Activated naive CD4-positive, alpha-beta T cell (primary cell): ENCODE measurements at regions not wholly inside any gene's neighbourhood (a gene's known extent, or its start where the extent isn't known, plus 50 kb on each side); places are given as distances from the start of the nearest gene placed in this dataset.
A peak's percentile ranks its signal among the peaks of the same experiment; 100 is the strongest.

Experiments
- DNase-seq, 4 experiments: peaks; one replicate each; lab custom pipeline; 2025; lab: John Stamatoyannopoulos, UW

DNA sequence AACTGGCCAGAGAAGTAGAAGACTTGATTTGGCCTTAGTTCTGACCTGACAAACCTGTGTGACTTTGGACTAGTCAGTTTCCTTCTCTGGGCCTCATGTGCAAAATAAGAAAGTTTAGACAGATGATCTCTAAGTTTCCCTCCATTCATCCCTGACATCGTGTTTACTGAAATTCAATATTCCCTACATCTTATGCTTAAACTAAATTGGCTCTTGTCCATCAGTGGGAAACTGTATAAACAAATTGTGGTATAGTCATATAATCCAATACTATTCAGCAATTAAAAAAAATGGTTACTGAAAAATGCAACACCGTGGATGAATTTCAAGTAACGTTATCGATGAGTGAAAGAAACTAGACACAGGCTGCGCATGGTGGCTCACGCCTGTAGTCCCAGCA, 64.4 kb upstream of the HRH1 start:
- DNase-seq: no peak

DNA sequence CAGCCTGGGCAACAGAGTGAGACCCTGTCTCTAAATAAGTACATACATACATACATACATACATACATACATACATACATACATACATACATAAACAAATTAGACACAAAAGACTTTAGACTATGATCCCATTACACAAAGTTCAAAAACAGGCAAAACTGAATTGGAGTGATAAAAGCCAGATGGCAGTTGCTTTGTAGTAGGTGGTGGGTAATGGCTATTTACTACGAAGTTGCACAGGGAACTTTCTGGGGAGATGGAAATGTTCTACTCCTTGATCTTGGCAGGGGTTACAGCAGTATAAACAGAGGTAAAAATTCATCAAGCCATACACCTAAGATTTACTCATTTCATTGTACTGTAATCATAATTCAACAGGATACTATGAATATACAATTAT, 63.7 kb upstream of the HRH1 start:
- no peak for DNase-seq

DNA sequence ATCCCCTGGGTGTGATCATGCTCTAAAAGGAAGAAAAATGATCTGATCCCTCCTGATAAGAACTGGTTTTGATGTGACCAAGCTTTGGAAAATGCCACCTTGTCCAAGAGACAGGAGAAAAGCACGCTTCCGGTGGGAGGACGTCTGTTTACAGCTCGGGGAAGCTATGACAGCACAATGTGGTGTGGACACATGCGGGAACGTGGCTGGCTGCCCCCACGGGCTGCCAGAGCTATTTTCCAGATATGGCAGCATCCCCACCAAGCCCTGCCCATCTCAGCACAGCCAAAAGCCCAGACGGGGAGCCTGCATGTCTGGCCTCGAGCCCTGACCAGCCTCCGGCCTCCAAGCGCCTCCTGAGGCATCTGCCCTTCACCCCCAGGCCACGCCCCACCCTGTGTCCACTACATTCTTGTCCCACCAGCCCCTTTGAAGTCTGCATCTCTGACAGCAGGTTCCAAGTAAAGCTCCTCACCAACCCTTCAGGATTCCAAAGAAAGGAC, 63.2 kb upstream of the HRH1 start:
- no peak for DNase-seq

DNA sequence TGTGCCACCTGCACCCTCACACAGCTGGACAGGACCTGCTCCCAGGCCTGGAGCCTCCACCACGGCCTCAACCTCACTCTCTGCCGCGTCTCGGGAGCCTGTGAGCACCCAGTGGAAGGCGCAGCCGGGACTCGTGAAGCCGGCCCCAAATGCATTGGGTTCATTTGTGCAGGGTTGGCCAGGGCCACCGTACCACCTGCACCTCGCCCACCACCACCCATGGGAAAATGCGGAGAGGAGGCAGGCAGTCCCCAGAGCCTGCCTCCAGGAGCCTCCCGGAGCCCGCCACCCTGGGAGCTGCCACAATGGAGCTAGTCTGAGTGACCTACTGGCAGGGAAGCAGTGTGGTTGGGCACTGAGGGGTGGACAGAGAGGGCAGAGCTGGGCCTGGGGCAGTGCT, 62.5 kb upstream of the HRH1 start:
- no peak for DNase-seq

DNA sequence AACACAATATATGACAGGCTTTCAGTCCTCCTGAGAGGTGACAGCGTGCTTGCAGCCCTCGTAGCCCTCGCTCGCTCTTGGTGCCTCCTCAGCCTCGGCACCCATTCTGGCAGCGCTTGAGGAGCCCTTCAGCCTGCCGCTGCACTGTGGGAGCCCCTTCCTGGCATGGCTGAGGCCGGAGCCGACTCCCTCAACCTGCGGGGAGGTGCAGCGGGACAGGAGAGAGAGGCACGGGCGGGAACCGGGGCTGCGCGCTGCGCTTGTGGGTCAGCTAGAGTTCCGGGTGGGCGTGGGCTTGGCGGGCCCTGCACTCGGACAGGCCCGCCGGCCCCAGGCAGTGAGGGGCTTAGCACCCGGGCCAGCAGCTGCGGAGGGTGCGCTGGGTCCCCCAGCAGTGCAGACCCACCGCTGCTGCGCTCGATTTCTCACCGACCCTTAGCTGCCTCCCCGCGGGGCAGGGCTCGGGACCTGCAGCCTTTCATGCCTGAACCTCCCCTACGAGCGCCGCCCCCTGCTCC, 60.4 kb upstream of the HRH1 start:
- no peak for DNase-seq

DNA sequence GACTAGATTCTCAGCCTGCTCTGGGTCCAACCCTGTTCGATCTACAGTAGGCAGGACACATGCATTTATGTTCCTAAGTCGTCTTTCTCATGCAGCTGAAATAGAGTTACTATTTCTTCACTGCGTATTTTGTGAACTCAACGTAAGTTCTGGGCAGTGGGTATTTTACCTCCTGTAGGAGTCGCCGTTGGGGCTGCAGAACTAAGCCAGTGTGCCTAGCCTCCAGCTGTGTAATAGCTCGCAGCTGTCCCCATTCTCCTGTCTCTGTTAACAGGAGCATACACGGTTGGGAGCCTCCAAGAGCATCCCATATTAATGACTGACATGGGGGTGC, 58.4 kb upstream of the HRH1 start:
- no peak for DNase-seq

DNA sequence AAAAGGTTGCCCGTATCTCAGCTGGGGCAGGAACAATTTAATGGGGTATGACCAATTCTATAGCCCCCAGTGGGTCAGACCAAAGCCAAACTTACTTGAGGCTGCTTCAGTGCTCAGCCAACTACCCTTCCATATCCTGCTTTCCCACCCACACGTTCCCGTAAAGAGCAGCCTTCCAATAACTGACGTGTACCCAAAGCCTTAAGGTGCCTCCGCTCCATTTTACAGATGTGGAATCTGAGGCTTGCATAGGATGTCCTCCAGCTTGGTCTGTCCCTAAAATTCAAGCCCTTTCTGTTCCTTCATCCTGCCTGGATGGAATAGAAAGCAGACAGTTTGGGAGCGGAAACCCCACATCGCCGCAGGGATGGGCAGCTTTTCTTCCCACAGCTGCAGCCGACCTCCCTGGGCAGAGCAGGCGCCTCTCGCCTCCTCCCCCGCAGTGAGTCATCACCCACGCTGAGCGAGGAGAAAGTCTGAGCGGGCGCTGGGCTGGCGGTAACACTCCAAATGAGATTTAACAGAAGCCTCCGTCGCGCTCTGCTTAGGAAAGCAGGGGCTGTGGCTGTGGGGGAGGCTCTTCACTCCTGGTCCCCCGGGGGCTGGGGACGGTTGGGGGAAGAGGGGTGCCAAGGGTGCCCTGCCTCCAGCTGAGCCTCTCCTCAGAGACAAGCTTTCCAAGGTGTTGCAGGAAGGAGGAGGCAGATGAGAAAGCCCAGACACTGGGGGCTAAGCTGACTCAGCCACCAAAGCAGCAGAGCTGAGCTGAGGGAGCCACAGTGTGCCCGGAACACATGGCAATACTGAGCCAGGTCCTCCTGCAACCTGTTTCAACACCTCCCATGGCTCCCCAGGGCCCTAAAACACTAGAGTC, 57.8 kb upstream of the HRH1 start:
- peak; percentile 4 to 8 (median 7) for DNase-seq

DNA sequence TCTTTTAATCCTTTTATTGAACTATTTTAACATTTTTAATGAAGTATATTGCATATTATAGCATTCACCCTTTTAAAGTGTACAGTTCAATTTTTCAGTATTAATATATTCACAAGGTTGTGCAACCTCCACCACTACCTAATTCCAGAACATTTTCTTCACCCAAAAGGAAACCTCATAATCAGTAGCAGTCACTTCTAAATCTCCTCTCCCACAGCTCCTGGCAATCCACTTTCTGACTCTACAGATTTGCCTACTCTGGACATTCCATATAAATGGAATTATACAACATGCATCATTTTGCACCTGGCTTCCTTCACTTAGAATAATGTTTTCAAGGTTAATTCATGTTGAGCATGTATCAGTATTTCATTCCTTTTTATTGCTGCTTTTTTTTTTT, 55.0 kb upstream of the HRH1 start:
- no peak for DNase-seq
